ENCODE measurements at regions not wholly inside any gene's neighbourhood (a gene's known extent, or its start where the extent isn't known, plus 50 kb on each side); places are given as distances from the start of the nearest gene placed in this dataset.
"Not testable (repeated sequence)": the region's sequence is repeated elsewhere in the genome, so short reads cannot be mapped to it uniquely, and the experiment has no call there.

DNA sequence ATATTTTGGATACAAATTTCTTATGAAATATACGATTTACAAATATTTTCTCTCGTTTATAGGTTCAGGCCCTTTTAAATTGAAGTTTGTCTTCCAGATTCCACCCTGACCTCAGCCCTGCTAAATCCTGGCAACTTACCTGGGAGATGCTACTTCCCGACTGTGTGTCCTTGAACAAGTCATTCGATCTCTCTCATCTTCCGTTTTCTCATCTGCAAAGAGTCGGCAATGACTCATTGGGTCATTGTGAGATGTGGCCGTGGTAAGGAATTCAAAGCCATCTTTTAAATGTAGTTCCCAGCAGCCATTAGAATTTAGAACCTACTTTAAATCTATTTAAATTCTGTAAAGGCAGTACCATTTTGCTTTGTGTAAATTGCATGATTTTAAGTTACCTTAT lies 72.5 kb downstream of the LHX2 start:
- DNase-seq (ENCODE audit: low read depth, low spot score): no peak

DNA sequence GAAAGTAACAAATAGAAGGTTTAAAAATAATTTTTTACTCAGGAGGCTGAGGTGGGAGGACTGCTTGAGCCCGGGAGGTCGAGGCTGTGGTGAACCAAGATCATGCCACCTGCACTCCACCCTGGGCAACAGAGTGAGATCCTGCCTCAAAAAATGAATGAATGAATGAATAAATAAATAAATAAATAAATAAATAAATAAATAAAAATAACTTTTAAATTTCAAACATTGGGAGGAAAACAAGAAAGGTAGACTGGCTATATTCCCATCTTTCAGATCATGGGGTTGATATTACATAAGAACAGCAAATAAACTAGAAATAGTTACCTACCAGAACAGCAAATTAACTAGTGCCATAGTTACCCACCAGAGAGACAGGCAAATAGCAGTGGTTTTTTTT lies 75.7 kb downstream of the LHX2 start:
- DNase-seq (ENCODE audit: low read depth, low spot score): no peak

DNA sequence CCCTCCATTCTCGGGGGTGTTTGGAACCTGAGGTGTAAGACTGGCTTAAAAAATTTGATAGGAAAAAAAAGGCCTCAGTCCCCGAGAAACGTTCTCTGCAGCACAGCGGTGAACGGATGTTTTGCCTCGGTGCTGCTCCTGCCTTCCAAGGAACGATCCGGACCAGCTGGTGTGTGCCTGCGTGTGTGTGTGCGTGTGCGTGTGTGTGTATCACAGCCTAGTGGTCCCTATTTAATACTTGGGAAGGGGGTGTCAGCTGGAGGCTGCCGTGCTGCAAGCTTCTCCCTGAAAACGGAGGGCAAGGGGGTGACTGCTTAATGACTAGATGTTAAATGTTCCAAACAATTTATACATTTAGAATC lies 76.9 kb downstream of the LHX2 start:
- DNase-seq (ENCODE audit: low read depth, low spot score): no peak

DNA sequence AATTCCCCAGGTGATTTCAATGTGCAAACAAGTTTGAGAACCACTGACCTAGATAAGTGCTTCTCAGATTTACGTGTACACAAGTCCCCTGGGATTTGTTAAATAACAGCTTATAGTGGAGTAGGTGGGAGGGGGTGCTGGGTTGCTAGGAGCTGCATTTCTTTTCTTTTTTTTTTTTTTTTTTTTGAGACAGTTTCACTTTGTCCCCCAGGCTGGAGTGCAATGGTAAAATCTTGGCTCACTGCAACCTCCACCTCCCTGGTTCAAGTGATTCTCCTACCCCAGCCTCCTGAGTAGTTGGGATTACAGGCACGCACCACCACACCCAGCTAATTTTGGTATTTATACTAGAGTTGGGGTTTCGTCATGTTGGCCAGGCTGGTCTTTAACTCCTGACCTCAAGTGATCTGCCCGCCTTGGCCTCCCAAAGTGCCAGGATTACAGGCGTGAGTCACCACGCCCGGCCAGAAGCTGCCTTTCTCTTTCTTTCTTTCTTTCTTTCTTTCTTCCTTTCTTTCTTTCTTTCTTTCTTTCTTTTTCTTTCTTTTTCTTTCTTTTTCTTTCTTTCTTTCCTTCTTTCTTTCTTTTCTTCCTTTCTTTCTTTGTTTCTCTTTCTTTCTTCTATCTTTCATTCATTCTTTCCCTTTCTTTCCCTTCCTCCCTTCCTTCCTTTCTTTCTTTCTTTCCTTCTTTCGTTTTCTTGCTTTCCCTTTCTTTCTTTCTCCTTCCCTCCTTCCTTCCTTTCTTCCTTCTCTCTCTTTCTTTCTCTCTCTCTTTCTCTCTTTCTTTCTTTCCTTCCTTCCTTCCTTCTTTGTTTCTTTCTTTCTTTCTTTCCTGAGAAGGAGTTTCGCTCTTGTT lies 78.3 kb downstream of the LHX2 start:
- DNase-seq (ENCODE audit: low read depth, low spot score): not testable (repeated sequence)

- no peak for DNase-seq (ENCODE audit: low read depth, low spot score)
These were observed 86.8 kb downstream of the LHX2 start for GRCh38 chr9:124098141-124098905.

DNA sequence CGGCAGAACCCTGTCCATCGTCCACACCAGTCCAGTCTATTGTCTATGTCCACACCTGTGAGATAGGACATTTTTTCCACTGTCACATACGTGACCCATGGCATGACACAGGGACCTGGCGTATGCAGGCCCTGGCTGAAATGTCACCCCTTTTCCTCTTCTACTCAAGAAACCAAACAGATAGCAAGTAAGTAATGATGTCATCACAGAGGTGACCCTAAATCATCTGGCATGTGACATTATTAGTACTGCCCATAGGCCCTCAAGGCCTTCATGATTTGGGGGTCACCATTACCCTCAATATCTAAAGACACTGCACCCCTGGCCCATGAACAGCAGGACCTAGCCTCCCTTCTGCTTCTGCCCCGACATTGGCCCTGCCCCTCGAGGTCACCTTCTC lies 88.3 kb downstream of the LHX2 start:
- DNase-seq (ENCODE audit: low read depth, low spot score): no peak

- DNase-seq (ENCODE audit: low read depth, low spot score): no peak
These were observed 89.8 kb downstream of the LHX2 start for GRCh38 chr9:124101215-124101968.

DNA sequence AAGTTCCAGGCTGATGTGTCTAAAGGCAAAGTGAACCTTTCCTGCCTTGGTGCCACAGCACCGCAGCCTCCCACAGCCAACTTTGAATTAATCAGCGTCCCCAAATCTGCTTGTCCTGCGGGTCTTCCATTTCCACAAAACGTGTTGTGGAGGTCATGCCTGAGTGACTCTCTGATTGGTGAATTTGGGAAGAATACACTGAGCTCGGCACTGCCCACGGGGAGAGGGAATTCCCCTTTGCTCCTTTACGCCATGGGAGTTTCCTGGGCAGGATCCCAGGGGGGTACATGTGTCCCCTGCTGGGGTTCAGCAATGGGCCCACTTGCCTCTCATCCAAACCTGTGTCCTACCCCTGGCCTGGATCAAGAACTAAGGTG lies 90.4 kb downstream of the LHX2 start:
- no peak for DNase-seq (ENCODE audit: low read depth, low spot score)

GRCh38 chr9:124102363-124102762 lies 90.8 kb downstream of the LHX2 start:
- no peak for DNase-seq (ENCODE audit: low read depth, low spot score)

DNA sequence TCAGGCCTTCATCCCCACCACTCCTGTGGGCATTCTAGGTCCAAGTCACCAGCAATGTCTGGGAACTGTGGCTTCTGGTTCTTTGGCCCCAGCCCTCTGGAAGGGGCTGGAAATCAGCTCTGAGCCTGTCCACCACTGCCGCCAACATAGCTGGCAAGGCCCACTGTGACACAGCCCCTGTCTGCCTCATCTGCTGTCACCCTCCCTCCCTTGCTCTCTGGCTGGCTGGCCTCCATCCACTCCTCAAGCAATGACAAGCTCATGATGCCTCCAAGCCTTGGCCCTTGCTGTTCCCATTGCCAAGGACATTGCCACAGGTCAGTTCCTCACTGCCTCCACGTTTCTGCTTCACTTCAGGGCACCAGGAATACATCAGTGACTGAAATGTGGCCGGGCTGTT lies 93.7 kb downstream of the LHX2 start:
- DNase-seq (ENCODE audit: low read depth, low spot score): no peak

- DNase-seq (ENCODE audit: low read depth, low spot score): no peak
These were observed 96.6 kb downstream of the LHX2 start for GRCh38 chr9:124108216-124108615.

DNA sequence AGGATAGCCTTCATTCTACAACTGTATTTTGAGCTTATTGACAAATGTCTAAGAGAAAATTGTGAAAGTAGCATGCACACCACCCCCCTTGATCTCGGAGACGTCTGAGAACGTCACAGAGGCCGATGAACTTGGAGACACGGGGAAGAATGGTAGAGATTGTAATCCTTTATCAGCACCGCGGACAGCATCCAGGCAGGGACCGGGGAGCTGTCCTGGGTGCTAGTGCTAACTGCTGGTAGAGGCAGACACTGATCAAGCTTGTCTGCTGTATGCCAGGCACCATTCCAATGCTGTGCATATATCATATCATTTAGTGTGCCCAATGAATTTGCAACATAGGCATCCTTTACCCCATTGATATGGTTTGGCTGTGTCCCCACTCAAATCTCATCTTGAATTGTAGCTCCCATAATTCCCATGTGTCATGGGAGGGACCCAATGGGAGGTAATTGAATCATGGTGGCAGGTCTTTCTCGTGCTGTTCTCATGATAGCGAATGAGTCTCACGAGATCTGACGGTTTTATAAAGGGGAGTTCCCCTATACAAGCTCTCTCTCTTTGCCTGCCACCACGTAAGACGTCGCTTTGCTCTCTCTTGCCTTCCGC lies 98.8 kb downstream of the LHX2 start:
- DNase-seq (ENCODE audit: low read depth, low spot score): no peak

DNA sequence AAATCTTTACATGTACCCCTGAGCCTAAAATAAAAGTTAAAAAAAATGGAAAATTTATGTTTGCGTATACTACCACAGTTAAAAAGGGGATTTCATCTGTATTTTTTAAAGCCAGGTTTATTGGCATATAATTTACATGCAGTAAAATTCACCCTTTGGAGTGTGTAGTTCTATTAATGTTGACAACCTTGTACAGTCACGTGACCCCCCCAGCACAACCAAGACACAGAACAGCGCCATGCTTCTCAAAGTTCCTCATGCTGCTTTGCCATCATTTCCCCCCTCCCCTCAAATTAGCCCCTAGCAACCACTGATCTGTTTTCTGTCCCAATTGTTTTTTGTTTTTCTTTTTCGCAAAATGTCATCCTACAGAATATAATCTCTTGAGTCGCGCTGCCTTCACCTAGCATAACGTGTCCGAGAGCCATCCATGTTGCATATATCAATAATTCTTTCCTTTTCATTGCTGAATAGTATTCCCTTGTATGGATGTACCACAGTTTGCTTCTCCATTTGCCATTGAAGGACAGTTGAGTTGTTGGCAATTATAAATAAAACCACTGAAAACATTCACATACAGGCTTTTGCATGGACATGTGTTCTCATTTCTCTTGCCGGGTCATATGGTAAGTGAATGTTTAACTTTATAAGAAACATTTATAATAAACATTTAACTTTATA lies 105.3 kb downstream of the LHX2 start:
- no peak for DNase-seq (ENCODE audit: low read depth, low spot score)

DNA sequence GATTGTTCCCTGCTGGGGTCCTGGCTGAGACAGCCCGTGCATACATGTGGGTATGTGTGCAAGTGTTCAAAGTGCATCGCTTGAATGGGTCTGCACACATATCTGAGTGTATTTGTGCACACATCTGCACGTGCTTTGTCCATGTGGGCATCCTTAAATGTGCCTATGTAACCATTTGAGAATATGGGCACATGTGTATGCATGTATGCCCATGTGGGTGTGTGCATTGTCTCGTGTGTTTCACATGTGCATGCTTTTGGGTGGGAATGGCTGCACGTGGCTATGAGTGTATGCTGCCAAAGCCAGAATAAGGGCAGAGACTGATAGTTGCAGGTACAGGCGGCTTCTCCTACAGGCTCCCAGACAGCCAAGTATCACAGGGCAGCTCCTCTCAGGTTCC lies 107.3 kb downstream of the LHX2 start:
- no peak for DNase-seq (ENCODE audit: low read depth, low spot score)

DNA sequence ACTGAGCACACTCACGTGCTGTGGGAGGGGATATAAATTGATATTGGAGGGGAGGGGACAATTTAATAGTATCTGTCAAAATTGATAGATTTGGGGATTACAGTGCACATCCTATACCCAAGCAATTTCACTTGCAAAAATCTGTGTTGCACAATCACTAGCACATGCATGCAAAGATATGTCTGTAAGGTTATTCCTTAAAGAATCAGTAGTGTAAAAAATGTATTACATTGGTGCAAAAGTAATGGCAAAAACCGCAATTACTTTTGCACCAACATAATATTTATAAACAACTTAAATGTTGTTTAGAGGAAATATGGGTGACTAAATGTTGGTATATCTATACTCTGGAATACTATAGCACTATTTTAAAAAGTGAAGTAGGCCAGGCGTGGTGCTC lies 108.7 kb downstream of the LHX2 start:
- no peak for DNase-seq (ENCODE audit: low read depth, low spot score)

DNA sequence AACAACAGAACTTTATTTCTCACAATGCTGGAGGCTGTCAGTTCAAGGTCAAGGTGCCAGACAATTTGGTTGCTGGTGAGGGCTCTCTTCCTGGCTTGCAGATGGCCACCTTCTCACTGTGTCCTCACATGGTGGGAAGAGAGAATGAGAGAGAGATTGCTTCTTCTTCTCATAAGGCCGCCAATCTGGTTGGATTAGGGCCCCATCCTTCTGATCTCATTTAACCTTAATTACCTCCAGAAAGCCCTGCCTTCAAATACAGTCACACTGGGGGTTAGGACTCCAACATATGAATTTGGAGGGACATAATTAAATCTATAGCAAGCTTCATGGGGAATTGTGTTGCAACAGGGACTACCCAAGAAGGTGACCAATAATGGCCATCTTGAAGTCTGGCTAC lies 110.2 kb downstream of the LHX2 start:
- no peak for DNase-seq (ENCODE audit: low read depth, low spot score)

DNA sequence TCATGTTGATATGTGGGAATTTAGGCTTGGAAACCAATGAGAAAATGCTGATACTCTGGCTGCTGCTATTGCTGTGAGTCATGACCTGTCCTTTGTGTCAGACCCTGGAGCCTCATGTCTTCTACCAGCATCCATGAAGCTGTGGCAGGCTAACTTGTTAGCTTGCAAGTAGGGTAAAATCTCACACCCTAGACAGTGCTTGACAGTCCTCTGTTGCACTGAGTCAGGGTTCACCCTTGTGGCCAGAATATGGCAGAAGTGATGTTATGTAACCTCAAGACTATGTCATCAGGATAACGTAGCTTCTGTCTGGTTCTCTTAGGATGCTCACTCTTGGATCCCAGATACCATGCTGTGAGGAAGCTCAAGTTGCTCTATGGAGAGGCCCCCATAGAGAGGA lies 110.8 kb downstream of the LHX2 start:
- no peak for DNase-seq (ENCODE audit: low read depth, low spot score)

DNA sequence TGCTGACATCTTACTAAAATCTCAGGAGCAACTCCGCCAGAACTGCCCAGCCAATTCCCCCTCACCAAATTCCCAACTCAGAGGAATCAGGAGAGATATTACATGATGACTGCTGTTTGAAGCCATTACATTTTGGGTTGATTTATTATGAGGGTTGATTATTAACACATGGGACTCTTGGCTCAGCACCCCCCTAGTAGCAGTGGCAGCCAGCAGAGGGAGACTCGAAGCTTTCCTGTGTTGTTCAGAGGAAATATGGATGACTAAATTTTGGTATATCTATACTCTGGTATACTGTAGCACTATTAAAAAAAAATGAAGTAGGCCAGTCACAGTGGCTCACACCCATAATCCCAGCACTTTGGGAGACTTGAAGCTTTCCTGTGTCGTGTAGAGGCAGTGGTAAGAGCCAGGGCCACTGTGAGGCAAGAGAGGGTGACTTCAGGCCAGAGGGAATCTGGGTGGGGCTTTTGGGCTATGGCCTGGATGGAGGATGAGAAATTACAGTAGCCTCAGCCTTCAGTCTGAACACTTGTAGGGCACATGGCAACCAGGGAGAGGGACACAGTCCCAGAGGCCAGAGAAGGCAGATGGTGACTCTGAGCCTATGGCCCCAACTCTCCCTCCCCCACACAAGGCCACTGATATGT lies 111.4 kb downstream of the LHX2 start:
- DNase-seq (ENCODE audit: low read depth, low spot score): no peak

DNA sequence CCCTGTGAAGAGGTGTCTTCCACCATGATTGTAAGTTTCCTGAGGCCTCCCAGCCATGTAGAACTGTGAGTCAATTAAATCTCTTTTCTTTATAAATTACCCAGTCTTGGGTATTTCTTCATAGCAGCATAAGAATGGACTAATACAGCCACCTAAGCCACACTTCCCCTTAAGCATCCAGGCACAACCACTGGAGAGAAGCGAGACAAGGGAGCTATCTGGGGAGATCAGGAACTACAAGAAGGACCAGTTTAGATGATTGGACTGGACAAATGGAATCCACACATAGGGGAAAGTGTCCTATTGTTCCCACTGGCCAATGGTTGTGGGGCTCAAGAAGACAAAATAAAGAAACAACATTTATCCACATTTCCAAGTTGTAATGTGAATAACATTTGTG lies 112.1 kb downstream of the LHX2 start:
- not testable (repeated sequence) for DNase-seq (ENCODE audit: low read depth, low spot score)

- DNase-seq (ENCODE audit: low read depth, low spot score): no peak
These were observed 113.4 kb downstream of the LHX2 start for GRCh38 chr9:124124729-124125650.
